Lung (tissue), 11 donors: ENCODE measurements at regions not wholly inside any gene's neighbourhood (a gene's known extent, or its start where the extent isn't known, plus 50 kb on each side); places are given as distances from the start of the nearest gene placed in this dataset.

Experiments used
- ATAC-seq: fragments of 200-7000 bp; cut with Tn5 transposase; one replicate; pipeline ENCODE4 v1.9.1; 2020; ENCODE audit warnings: moderate number of reproducible peaks; ENCODE audit not compliant: insufficient read depth, low FRiP score
- DNase-seq, 3 donors: peaks; one replicate each; pipeline ENCODE4 v3.0.0-alpha.2; 2013 to 2017
- H3K27ac ChIP-seq, 2 donors: one replicate each; pipeline ENCODE4 v1.5.1; 2013; ENCODE audit warnings: mild to moderate bottlenecking in 2 of 2, moderate library complexity in 2 of 2, control low read depth in 1 of 2, inconsistent platforms in 1 of 2, low read depth in 1 of 2, low read length in 1 of 2
- H3K27me3 ChIP-seq, 3 donors: one replicate each; pipeline ENCODE4 v1.5.1; 2013; ENCODE audit warnings: low read length in 2 of 3; ENCODE audit not compliant: control insufficient read depth in 3 of 3, insufficient read depth in 3 of 3
- H3K36me3 ChIP-seq, 4 donors: one replicate each; pipeline ENCODE4 v1.5.1; 2013; ENCODE audit warnings: low read length in 4 of 4, mild to moderate bottlenecking in 1 of 4, moderate library complexity in 1 of 4; ENCODE audit not compliant: control insufficient read depth in 4 of 4, insufficient read depth in 4 of 4
- H3K4me1 ChIP-seq, 5 donors: one replicate each; pipeline ENCODE4 v1.5.1; 2013; ENCODE audit warnings: low read length in 5 of 5, mild to moderate bottlenecking in 2 of 5, moderate library complexity in 1 of 5; ENCODE audit not compliant: control insufficient read depth in 5 of 5, insufficient read depth in 5 of 5
- H3K4me3 ChIP-seq: one replicate; pipeline ENCODE4 v1.5.1; 2013; ENCODE audit warnings: mild to moderate bottlenecking, control low read depth, moderate library complexity
- H3K9ac ChIP-seq, 2 donors: one replicate each; pipeline ENCODE4 v1.5.1; 2013; ENCODE audit warnings: low read length in 2 of 2, control low read depth in 1 of 2; ENCODE audit not compliant: insufficient read depth in 1 of 2
- H3K9me3 ChIP-seq, 4 donors: one replicate each; pipeline ENCODE4 v1.5.1; 2013; ENCODE audit warnings: low read length in 3 of 4, mild to moderate bottlenecking in 1 of 4, moderate library complexity in 1 of 4; ENCODE audit not compliant: control insufficient read depth in 4 of 4, insufficient read depth in 3 of 4
- CTCF ChIP-seq: IDR thresholded peaks from 2 replicates; pipeline ENCODE4 v1.5.1; 2012; ENCODE audit warnings: mild to moderate bottlenecking; ENCODE audit errors: control extremely low read depth, extremely low read depth
- WGBS, 2 donors: extraction: QIAGEN DNeasy Blood & Tissue Kit; methylation state at CpG; one replicate each; pipeline ENCODE4 v1.1.7; 2013; 5-methylcytosine and 5-hydroxymethylcytosine counted together
- donor health status: control.
- donor health status: control.
- donor health status: Bipolar disorder and iron deficiency.
- donor health status: healthy.
- donor health status: DM: yes; HTN: yes; CAD: no.

GRCh38 chr12:60981473-60981872 lies 1278.7 kb upstream of the USP15 start:
- ATAC-seq (no peak), DNase-seq (no peak)
- no peaks in the 10 kb centered on the region for H3K4me1 ChIP-seq
- no peak overlapping the region for H3K4me3 ChIP-seq
- H3K27ac ChIP-seq, result no peak overlapping the region
- H3K27me3 ChIP-seq, result no peaks in the 10 kb centered on the region
- no peak overlapping the region for H3K9ac ChIP-seq
- WGBS, 2 donors, result 50 to 80% methylated on average over 2 of the region's 2 CpGs
- no peak for TF ChIP-seq CTCF
- no peaks in the 10 kb centered on the region for H3K36me3 ChIP-seq
- H3K9me3 ChIP-seq, result no peaks in the 10 kb centered on the region

- 85 to 92% methylated on average over 2 of the region's 2 CpGs for whole genome bisulfite sequencing, 2 donors
- Histone ChIP-seq H3K36me3 (no peaks in the 10 kb centered on the region), H3K9ac (no peak overlapping the region), H3K4me3 (no peak overlapping the region), H3K4me1 (no peaks in the 10 kb centered on the region), H3K27me3 (no peaks in the 10 kb centered on the region), H3K9me3 (no peaks in the 10 kb centered on the region), H3K27ac (no peak overlapping the region)
- DNase-seq (no peak), ATAC-seq (no peak)
- TF ChIP-seq CTCF, result no peak
Measured at GRCh38 chr12:60992087-60992486, 1268.1 kb upstream of the USP15 start.

- no peak for DNase-seq
- 78 to 83% methylated on average over 1 of the region's 1 CpG for WGBS, 2 donors
- Histone ChIP-seq H3K4me3 (no peak overlapping the region), H3K27ac (no peak overlapping the region), H3K27me3 (no peaks in the 10 kb centered on the region), H3K9me3 (peaks cover 0 to 3% (median 0%) of the 10 kb centered on the region in 4 donors), H3K36me3 (no peaks in the 10 kb centered on the region), H3K4me1 (no peaks in the 10 kb centered on the region), H3K9ac (no peak overlapping the region)
- no peak for TF ChIP-seq CTCF
- ATAC-seq, result no peak
Measured at GRCh38 chr12:60995256-60995825, 1264.9 kb upstream of the USP15 start.

- no peaks in the 10 kb centered on the region for H3K27me3 ChIP-seq
- no peaks in the 10 kb centered on the region for H3K4me1 ChIP-seq
- H3K4me3 ChIP-seq, result no peak overlapping the region
- ATAC-seq (no peak), DNase-seq (no peak)
- H3K9me3 ChIP-seq, result peaks cover 0 to 3% (median 0%) of the 10 kb centered on the region in 4 donors
- H3K9ac ChIP-seq, result no peak overlapping the region
- H3K27ac ChIP-seq, result no peak overlapping the region
- TF ChIP-seq CTCF, result no peak
- 78 to 81% methylated on average over 1 of the region's 1 CpG for WGBS, 2 donors
- no peaks in the 10 kb centered on the region for H3K36me3 ChIP-seq
Measured at GRCh38 chr12:60997869-60998378, 1262.3 kb upstream of the USP15 start.
